ENCODE measurements at regions not wholly inside any gene's neighbourhood (a gene's known extent, or its start where the extent isn't known, plus 50 kb on each side); places are given as distances from the start of the nearest gene placed in this dataset.

- POLR2A ChIA-PET = no interaction called here
- no peak overlapping the region for H3K4me3 ChIP-seq (ENCODE audit: low read depth in 2 of 2, low read length in 2 of 2)
- peaks cover 11% of the 10 kb centered on the region; the same call in 1 of the 2 replicates for H3K27me3 ChIP-seq (ENCODE audit: control insufficient read depth, insufficient read depth, low read length)
- no peak overlapping the region for H3K27ac ChIP-seq (ENCODE audit: low read length)
- in situ Hi-C loops (cut with HindIII; ENCODE audit: low pct_unique_long_range_greater_than_20kb, low sequenced_read_pairs) (no loop called here), intact Hi-C loops (cut with micrococcal nuclease; ENCODE audit: unreplicated experiment) (no loop called here)
- H3K9me3 ChIP-seq (ENCODE audit: control insufficient read depth, insufficient read depth, low read depth, low read length) = no peaks in the 10 kb centered on the region
- H3K36me3 ChIP-seq (ENCODE audit: control insufficient read depth, insufficient read depth, low read length) = no peaks in the 10 kb centered on the region
- ATAC-seq (no peak), DNase-seq (ENCODE audit: low read depth, low spot score) (no peak)
- no peaks in the 10 kb centered on the region for H3K4me1 ChIP-seq (ENCODE audit: control insufficient read depth, insufficient read depth, low read length)
- TF ChIP-seq CTCF (IDR thresholded peaks at IDR 0.05) = no peak
- TF ChIP-seq TCF7L2 (IDR thresholded peaks at IDR 0.05; ENCODE audit: low read depth, low read length) = no peak
- BruUV-seq (replicated peaks) = no TSS peak
- CTCF ChIA-PET = no interaction called here
Observed at GRCh38 chr11:129508163-129508562, 132.5 kb downstream of the BARX2 start.

- Histone ChIP-seq H3K4me3 (ENCODE audit: low read depth in 2 of 2, low read length in 2 of 2) (no peak overlapping the region), H3K9me3 (ENCODE audit: control insufficient read depth, insufficient read depth, low read depth, low read length) (no peaks in the 10 kb centered on the region; the same call in 1 of the 2 replicates), H3K36me3 (ENCODE audit: control insufficient read depth, insufficient read depth, low read length) (no peaks in the 10 kb centered on the region), H3K27me3 (ENCODE audit: control insufficient read depth, insufficient read depth, low read length) (no peaks in the 10 kb centered on the region; the same call in 1 of the 2 replicates), H3K4me1 (ENCODE audit: control insufficient read depth, insufficient read depth, low read length) (no peaks in the 10 kb centered on the region), H3K27ac (ENCODE audit: low read length) (no peak overlapping the region)
- BruUV-seq (replicated peaks) = no TSS peak
- ATAC-seq (no peak), DNase-seq (ENCODE audit: low read depth, low spot score) (no peak)
- CTCF ChIA-PET = interaction anchor here (0.7 kb wide), 1 partner anchor 21 kb away, joined by 4 read pairs; no protein-coding TSS in a partner anchor
- in situ Hi-C loops (cut with HindIII; ENCODE audit: low pct_unique_long_range_greater_than_20kb, low sequenced_read_pairs) (no loop called here), intact Hi-C loops (cut with micrococcal nuclease; ENCODE audit: unreplicated experiment) (no loop called here)
- POLR2A ChIA-PET = no interaction called here
- no peak for TF ChIP-seq CTCF (IDR thresholded peaks at IDR 0.05)
- no peak for TF ChIP-seq REST (IDR thresholded peaks at IDR 0.05; ENCODE audit: insufficient read depth in 1 of 2, low read depth in 2 of 2, low read length in 1 of 2)
- no peak for TF ChIP-seq TCF7L2 (IDR thresholded peaks at IDR 0.05; ENCODE audit: low read depth, low read length)
Observed at GRCh38 chr11:129528296-129528695, 152.6 kb downstream of the BARX2 start.

GRCh38 chr11:129530154-129530895 is 154.7 kb downstream of the BARX2 start:
- Histone ChIP-seq H3K36me3 (ENCODE audit: control insufficient read depth, insufficient read depth, low read length) (no peaks in the 10 kb centered on the region), H3K27ac (ENCODE audit: low read length) (no peak overlapping the region), H3K9me3 (ENCODE audit: control insufficient read depth, insufficient read depth, low read depth, low read length) (peaks cover 4% of the 10 kb centered on the region; the same call in 1 of the 2 replicates), H3K4me3 (ENCODE audit: low read depth in 2 of 2, low read length in 2 of 2) (no peak overlapping the region), H3K27me3 (ENCODE audit: control insufficient read depth, insufficient read depth, low read length) (no peaks in the 10 kb centered on the region; the same call in 1 of the 2 replicates), H3K4me1 (ENCODE audit: control insufficient read depth, insufficient read depth, low read length) (no peaks in the 10 kb centered on the region)
- CTCF ChIA-PET = no interaction called here
- DNase-seq (ENCODE audit: low read depth, low spot score) = no peak
- TF ChIP-seq SIN3A (IDR thresholded peaks at IDR 0.05; ENCODE audit: borderline replicate concordance, insufficient read depth, low read depth, low read length) (no peak), TCF7L2 (IDR thresholded peaks at IDR 0.05; ENCODE audit: low read depth, low read length) (no peak), REST (IDR thresholded peaks at IDR 0.05; ENCODE audit: insufficient read depth in 1 of 2, low read depth in 2 of 2, low read length in 1 of 2) (no peak), POLR2AphosphoS5 (IDR thresholded peaks at IDR 0.05; ENCODE audit: low read depth, low read length) (no peak), CTCF (IDR thresholded peaks at IDR 0.05) (no peak)
- POLR2A ChIA-PET = no interaction called here
- intact Hi-C loops (cut with micrococcal nuclease; ENCODE audit: unreplicated experiment) = no loop called here
- no TSS peak for BruUV-seq (replicated peaks)
- in situ Hi-C loops (cut with HindIII; ENCODE audit: low pct_unique_long_range_greater_than_20kb, low sequenced_read_pairs) = no loop called here
- ATAC-seq = no peak
